NCI-H2081 (cell line): ENCODE measurements at regions not wholly inside any gene's neighbourhood (a gene's known extent, or its start where the extent isn't known, plus 50 kb on each side); places are given as distances from the start of the nearest gene placed in this dataset.

ENCODE experiments used
- DNase-seq, 2 experiments: peaks; one replicate each; lab custom pipeline; 2025; lab: John Stamatoyannopoulos, UW

- DNase-seq, result no peak
Measured at GRCh38 chr10:3691482-3691881, 93.5 kb downstream of the KLF6 start.

- no peak for DNase-seq
Measured at GRCh38 chr10:3689871-3690510, 95.0 kb downstream of the KLF6 start.

DNA sequence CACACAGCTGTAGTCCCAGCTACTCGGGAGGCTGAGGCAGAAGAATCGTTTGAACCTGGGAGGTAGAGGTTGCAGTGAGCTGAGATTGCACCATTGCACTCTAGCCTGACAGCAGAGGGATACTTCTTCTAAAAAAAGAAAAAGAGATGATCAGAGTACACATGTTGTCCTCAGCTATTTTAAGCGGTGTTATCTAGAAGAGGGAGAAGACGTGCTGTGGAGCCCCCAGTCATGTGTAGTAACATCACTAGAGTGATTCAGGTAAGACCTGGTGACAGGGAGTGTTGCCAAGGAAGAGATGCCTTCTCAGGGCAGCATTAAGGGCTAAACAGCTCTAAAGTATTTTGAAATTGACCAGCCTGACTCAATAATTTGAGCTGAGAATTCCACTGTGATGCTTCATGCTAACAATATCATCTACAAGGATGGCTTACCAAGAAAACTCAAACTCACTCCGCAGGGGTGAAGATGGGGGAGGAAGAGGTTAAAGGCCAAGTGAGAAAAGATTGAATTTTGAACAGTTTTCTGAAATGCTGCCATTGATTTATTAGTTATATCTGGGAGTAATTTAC lies 97.4 kb downstream of the KLF6 start:
- no peak for DNase-seq

GRCh38 chr10:3685384-3685783 lies 99.6 kb downstream of the KLF6 start:
- no peak for DNase-seq

DNA sequence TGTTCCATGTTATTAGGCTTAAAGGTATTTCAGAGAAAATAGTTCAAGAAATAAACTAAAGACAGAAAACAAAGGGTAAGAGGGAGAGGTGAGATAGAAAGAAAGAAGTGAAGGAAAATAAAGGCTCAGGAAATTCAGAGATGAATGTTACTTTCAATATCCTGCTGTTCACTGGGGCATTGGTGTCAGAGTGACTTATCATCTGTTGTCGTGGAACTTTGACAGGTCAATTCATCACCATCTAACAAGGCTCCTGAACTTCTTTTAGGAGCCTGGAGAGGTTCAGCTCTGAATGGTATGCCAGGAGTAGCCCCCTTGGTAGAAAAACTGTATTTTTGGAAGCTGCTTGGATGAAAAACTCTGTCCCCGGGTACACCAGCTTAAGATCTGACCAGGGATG lies 100.1 kb downstream of the KLF6 start:
- DNase-seq, result no peak

DNA sequence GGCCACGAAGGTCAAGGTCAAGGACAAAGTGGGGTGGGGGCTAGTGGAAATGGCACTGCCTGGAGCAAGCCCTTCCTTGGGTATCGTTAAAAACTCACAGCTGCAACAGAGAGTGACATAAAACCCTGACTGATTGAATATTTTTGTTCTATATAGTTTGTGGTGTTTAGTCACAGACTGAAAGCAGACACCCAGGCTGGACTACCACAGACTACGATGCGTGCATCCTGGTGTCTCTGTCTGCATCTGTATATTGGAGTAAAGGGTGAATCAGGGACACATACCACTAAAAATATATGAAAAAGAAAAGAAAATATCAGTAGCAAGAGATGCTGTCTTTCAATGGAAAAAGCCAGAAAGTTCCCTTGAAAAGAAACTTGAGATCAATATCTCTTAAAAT lies 101.4 kb downstream of the KLF6 start:
- DNase-seq, result no peak

DNA sequence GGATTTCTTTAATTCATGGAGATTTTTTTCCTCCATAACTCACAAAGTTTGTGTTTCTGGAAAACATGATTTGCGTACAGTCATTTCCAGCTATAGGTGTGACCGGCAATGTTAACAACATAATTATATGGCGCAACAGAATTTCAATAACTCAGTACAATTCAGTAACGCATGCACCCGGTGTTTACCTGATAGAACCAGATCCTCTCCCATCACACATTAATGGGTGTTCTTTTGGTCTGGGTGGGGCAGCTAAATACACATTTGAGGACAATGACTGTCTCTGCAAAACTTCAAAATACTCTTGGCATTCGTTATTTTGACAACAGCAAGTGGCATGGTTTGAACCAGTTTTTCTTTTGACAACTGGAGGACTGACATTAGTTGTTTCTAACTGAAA lies 102.3 kb downstream of the KLF6 start:
- DNase-seq, result peak; percentile 23 to 46

DNA sequence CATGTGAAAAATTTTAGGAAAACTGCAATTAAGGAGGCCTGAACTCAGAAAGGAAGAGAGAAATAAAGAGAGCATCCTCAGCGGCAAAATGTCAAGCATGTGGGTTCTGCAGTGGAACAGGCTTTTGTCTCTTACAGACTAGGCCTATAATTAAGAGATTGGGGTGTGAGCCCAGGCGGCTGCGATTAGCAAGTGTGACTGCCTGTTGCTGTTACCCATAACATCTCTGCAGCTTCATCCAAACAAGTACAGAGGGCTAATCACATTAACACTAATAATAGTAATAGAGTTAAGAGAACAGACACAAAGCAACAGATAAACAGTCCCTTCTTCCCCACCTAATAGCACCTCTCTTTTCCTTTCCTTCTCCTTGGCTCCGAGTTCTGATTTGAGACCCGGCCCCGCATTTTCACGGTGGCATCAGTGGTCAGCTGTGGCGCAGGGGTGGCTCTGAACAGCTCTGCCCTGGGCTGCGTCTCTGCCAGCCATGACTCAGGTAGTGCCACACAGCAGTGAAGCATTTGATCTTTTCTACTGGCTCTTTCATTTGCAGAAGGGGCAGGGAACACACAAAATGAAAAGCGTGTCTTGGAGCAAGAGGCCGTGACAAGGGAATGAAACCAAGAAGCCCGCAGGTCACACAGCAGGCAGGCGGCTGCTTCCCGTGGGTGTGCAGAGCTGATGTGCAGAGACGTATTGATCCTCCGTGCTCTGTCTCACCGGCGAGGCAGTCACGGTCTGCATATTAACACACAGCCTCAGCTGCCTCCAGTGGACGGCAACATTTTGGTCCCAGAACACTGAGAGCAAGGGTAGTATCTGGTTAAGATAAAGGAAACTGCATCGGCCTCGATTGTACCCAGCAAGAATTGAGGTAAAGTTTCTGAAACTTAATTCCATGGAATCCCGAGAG lies 103.1 kb downstream of the KLF6 start:
- DNase-seq, result peak in 1 of 2 experiments; percentile 17

GRCh38 chr10:3679950-3680629 lies 104.9 kb downstream of the KLF6 start:
- no peak for DNase-seq

DNA sequence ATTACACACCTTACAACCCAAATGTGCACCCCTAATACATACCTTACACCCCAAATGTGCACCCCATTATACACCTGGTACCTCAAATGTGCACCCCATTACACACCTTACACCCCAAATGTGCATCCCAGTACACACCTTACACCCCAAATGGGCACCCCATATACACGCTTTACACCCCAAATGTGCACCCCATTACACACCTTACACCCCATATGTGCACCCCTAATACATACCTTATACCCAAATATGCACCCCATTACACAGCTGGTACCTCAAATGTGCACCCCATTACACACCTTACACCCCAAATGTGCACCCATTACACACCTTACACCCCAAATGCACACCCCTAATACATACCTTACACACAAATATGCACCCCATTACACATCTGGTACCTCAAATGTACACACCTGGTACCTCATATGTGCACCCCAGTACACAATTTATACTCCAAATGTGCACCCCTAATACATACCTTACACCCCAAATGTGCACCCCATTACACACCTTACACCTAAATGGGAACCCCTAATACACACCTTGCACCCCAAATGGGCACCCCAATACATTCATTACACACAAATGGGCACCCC lies 106.3 kb downstream of the KLF6 start:
- no peak for DNase-seq

DNA sequence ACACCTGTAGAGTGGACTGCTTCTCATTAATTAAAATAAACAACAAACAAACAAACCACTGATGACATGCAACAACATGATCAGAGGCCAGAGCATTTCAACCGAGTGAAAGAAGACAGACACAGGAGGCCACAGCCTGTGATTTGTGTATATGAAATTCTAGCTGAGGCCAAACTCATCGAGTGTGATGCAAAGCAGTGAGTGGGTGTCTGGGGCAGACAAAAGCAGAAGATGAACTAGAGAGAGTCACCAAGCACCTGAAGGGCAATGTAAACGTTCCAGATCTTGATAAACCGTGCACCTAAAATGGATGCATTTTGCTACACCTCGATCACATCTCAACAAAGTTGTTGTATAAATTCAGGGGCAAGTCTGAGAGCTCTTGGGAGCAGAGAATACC lies 108.4 kb downstream of the KLF6 start:
- DNase-seq, result no peak

DNA sequence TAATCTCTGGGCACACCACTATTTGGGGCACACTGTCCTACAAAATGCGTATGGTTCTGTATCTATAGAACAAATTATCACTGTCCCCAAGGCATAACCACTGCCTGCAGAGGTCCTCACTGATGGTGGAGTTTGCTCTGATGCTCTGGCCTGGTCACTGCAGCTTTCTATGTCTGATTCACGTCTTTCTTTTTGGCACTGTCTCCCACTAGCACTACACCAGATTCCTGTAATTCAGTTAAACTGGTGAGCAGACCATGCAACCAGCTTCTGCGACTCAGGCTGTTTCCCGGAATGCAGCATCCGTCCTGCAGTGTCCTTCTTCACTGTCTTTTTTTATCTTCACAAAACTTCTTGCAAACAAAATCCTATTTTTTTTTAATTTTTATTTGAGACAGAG lies 112.8 kb downstream of the KLF6 start:
- DNase-seq, result no peak

DNA sequence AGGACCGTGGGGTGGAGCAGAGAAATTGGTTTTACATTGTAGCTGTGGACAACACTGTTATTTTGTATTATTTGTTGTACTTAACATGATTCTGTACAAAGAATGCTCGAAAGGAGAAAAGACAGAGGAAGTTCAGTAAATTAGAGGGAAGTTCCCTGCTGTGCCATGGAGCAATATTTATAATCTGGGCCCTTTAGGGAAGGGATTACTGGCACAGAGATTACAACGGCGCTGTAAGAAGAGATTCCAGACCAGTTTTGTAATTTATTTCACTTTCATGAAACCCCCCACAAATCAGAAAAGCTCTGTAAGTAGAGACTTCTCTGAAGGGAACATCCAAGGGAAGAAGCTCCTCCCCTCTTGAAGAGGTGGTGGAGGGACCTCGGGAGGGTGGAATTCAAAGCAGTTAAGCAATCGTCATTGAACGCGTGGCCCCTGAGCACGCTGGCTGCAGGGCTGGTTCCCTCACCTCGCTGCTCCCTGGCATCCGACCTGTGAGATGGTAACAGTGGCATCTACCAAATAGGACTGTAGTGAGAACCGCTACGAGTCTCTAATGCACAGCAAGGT lies 113.5 kb downstream of the KLF6 start:
- no peak for DNase-seq

DNA sequence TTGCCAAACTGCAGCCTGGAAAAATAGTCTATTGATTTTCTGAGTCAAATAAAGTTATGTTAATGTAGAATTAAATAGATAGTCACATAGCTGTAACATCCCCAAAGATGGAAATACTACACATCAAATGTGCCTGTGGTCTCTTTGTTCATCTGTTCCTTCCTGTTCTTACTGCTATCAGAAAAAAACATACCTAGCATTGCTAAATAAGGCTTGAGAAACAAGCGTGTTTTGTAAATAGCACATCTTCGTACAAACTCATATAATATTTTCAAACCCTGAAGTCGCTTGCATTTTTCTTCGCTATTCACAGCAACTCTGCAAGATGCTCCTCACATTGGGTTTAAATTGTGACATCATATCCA lies 116.1 kb downstream of the KLF6 start:
- DNase-seq, result no peak

DNA sequence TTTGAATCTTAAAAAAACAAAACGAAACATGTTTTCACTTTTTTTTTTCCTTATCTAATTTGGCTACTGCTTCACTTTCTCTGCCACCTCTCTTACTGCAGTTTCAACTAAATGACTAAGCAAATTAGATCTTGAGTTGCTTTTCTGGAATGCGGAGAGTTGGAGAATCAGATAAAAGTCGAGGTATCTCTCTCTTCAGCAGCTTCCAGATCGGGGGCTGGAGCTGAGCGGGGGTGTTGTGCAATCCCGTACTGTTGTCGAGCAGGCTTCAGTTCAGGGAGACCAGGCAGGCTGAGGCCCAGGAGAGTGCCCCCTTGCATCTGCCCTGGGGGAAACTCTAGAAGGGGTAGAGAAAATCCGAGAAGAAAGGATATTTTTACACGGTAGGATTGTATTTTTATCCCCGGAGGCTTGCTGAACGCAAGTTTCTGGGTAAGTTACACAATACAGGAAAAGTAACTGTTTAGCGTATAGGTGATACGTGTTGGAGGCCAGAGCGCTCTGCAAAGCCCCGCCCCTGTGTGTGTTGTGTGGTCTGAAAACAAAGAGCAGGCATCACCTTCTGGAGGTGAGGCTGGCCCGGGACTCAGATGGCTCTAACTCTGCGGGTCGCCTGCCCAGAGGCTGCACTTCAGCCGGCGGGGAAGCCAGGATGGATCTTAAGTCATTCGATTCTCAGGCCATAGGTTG lies 116.6 kb downstream of the KLF6 start:
- no peak for DNase-seq

- DNase-seq, result no peak
Measured at GRCh38 chr10:3666525-3667302, 118.3 kb downstream of the KLF6 start.

- no peak for DNase-seq
Measured at GRCh38 chr10:3665316-3665908, 119.6 kb downstream of the KLF6 start.

GRCh38 chr10:3662775-3663174 lies 122.2 kb downstream of the KLF6 start:
- no peak for DNase-seq

DNA sequence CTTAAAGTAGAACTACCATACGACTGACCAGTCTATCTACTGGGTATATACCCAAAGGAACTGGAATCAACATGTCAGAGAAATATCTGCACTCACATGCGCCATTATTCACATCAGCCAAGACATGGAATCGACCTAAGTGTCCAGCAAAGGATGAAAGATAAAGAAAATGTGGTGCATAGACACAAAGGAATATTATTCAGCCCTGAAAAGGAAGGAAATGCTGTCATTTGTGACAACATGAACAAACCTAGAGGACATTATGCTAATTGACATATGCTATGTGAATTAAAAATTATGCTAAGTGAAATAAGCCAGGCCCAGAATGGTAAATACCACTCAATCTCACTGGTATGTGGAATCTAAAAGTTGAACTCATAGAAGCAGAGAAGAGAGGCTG lies 123.7 kb downstream of the KLF6 start:
- no peak for DNase-seq

DNA sequence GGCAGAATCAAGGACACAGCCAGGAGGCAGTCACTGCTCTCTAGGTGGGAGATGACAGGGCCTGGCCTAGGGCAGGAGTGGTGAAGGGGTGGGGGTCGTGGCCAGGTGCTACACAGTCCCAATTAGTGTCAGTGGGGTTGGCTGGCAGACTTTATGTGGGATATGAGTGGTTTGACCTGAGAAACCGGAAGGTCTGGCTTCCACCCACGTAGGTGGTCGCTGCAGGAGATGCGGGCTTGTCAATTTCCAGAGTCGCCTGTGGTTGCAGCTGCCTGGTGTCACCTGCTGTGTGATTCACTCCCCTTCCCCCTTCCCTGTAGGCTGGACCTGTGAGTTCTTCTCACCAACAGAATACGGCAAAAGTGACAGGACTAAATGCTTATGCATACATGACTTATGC lies 124.3 kb downstream of the KLF6 start:
- no peak for DNase-seq
